Neural cell (in vitro differentiated cells): ENCODE measurements at regions not wholly inside any gene's neighbourhood (a gene's known extent, or its start where the extent isn't known, plus 50 kb on each side); places are given as distances from the start of the nearest gene placed in this dataset.

Experiments
- EZH2 ChIP-seq: fragments of 200-600, 300-800 bp; shearing (Covaris generic), sonication (generic); IDR thresholded peaks from 2 replicates; pipeline ENCODE4 v1.6.1; 2014; ENCODE audit warnings: antibody characterized with exemption, low read length, borderline replicate concordance, mild to moderate bottlenecking; ENCODE audit not compliant: insufficient read depth, poor library complexity, severe bottlenecking
- RAD21 ChIP-seq: fragments of 450-650 bp; conservative IDR thresholded peaks from 2 replicates; pipeline ENCODE4 v1.6.1; 2014; ENCODE audit warnings: antibody characterized with exemption, mild to moderate bottlenecking, moderate library complexity
- SMC3 ChIP-seq: fragments of 450-650 bp; conservative IDR thresholded peaks from 2 replicates; pipeline ENCODE4 v1.6.1; 2014; ENCODE audit warnings: antibody characterized with exemption, mild to moderate bottlenecking, moderate library complexity; ENCODE audit not compliant: poor library complexity
- TAF1 ChIP-seq: IDR thresholded peaks from 2 replicates; pipeline ENCODE4 v1.6.1; 2012; ENCODE audit warnings: low read depth
- TF ChIP-seq, protein P1 (sequence below): fragments of 450-650 bp; IDR thresholded peaks from 2 replicates; pipeline ENCODE4 v1.5.1; 2014; ENCODE audit warnings: antibody characterized with exemption, mild to moderate bottlenecking, moderate library complexity; ENCODE audit not compliant: poor library complexity, severe bottlenecking

DNA sequence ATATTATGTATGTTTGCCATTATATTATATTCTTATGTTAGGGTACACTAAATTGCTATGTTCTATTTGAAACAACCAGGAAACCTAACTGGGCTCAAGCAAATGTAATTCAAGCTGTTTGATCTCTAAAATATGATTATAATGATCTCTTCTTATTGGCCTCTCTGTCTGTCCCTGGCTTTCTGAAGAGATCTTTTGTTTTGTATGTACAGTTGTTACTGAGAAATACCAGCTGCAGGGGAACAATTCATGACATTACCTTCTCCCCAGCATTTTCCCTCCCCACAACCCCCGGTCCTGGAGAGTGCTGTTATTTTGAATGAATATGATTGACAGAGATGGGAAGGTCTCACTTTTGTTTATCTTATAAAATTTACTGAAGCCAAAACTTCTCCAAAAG lies 54.8 kb upstream of the CD28 start:
- TF ChIP-seq, protein P1, sequence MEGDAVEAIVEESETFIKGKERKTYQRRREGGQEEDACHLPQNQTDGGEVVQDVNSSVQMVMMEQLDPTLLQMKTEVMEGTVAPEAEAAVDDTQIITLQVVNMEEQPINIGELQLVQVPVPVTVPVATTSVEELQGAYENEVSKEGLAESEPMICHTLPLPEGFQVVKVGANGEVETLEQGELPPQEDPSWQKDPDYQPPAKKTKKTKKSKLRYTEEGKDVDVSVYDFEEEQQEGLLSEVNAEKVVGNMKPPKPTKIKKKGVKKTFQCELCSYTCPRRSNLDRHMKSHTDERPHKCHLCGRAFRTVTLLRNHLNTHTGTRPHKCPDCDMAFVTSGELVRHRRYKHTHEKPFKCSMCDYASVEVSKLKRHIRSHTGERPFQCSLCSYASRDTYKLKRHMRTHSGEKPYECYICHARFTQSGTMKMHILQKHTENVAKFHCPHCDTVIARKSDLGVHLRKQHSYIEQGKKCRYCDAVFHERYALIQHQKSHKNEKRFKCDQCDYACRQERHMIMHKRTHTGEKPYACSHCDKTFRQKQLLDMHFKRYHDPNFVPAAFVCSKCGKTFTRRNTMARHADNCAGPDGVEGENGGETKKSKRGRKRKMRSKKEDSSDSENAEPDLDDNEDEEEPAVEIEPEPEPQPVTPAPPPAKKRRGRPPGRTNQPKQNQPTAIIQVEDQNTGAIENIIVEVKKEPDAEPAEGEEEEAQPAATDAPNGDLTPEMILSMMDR, result peak; percentile 5
- TF ChIP-seq SMC3 (peak; percentile 22), RAD21 (no peak), EZH2 (no peak), TAF1 (no peak)
